B cell (primary cell): ENCODE measurements at regions not wholly inside any gene's neighbourhood (a gene's known extent, or its start where the extent isn't known, plus 50 kb on each side); places are given as distances from the start of the nearest gene placed in this dataset.

Experiments used
- ATAC-seq: fragments of 200-7000 bp; cut with Tn5 transposase; one replicate; pipeline ENCODE4 v1.10.0; 2021; ENCODE audit warnings: low read depth, mild to moderate bottlenecking, moderate number of reproducible peaks, moderate library complexity
- CTCF ChIA-PET: fragments of 350-600 bp; sonication (Branson Sonifier 250); formaldehyde crosslinking; loops from one replicate; lab custom pipeline; 2021; ENCODE audit warnings: antibody characterized with exemption, inconsistent platforms; lab: Charles Lee
- POLR2A ChIA-PET: fragments of 350-600 bp; sonication (Branson Sonifier 250); formaldehyde crosslinking; loops from one replicate; lab custom pipeline; 2021; ENCODE audit warnings: antibody characterized with exemption; lab: Charles Lee
- DNase-seq: peaks from one replicate; pipeline ENCODE4 v3.0.0; 2013
- H2AFZ ChIP-seq: 2 replicates; pipeline ENCODE4 v1.6.1; 2012; ENCODE audit warnings: mild to moderate bottlenecking, low read depth, low read length; ENCODE audit not compliant: insufficient read depth, poor library complexity, severe bottlenecking
- H3K27ac ChIP-seq, 2 donors: 1 replicate in 1 of 2; 2 replicates in 1 of 2; pipeline ENCODE4 v1.5.1; 2012 to 2013; ENCODE audit warnings: low read length in 2 of 2, mild to moderate bottlenecking in 2 of 2, moderate library complexity in 1 of 2
- H3K27me3 ChIP-seq, 4 experiments: fragments of 200-600 bp in 1 of 4; sonication (generic) in 1 of 4; replicated peaks in 1 of 4; 1 replicate in 2 of 4; 2 replicates in 2 of 4; pipeline versions ENCODE4 v1.6.1 to v1.7.0; 2013 to 2016; ENCODE audit warnings: low read length in 3 of 4, mild to moderate bottlenecking in 2 of 4, mixed read lengths in 1 of 4, moderate library complexity in 1 of 4; ENCODE audit not compliant: insufficient read depth in 4 of 4, control insufficient read depth in 3 of 4; ENCODE audit errors: control extremely low read depth in 1 of 4
- H3K36me3 ChIP-seq, 2 experiments: replicated peaks in 1 of 2; 1 replicate in 1 of 2; 2 replicates in 1 of 2; pipeline versions ENCODE4 v1.6.1 to v1.7.1; 2013; ENCODE audit warnings: low read length in 1 of 2; ENCODE audit not compliant: insufficient read depth in 2 of 2, control insufficient read depth in 1 of 2; ENCODE audit errors: control extremely low read depth in 1 of 2, extremely low read depth in 1 of 2
- H3K4me1 ChIP-seq, 2 donors: fragments of 200-600 bp in 1 of 2; sonication (generic) in 1 of 2; 1 replicate in 1 of 2; 2 replicates in 1 of 2; pipeline versions ENCODE4 v1.5.1 to v1.6.1; 2013 to 2017; ENCODE audit warnings: low read length in 2 of 2; ENCODE audit not compliant: control insufficient read depth in 2 of 2, insufficient read depth in 2 of 2
- H3K4me2 ChIP-seq: replicated peaks from 2 replicates; pipeline ENCODE3; 2012; ENCODE audit warnings: mild to moderate bottlenecking, low read depth, low read length; ENCODE audit not compliant: poor library complexity, severe bottlenecking
- H3K4me3 ChIP-seq, 5 experiments: fragments of 200-600 bp in 1 of 5; sonication (generic) in 1 of 5; 1 replicate in 3 of 5; 2 replicates in 2 of 5; pipeline versions ENCODE4 v1.5.1 to v1.7.0; 2011 to 2016; ENCODE audit warnings: low read length in 4 of 5, mild to moderate bottlenecking in 4 of 5, low read depth in 2 of 5, control low read depth in 1 of 5, moderate library complexity in 1 of 5; ENCODE audit not compliant: insufficient read depth in 1 of 5; ENCODE audit errors: control extremely low read depth in 1 of 5, extremely low read depth in 1 of 5
- H3K79me2 ChIP-seq: fragments of 200-600 bp; sonication (generic); one replicate; pipeline ENCODE4 v1.6.0; 2016; ENCODE audit warnings: low read length; ENCODE audit not compliant: control insufficient read depth, insufficient read depth
- H3K9ac ChIP-seq: fragments of 200-600 bp; sonication (generic); 2 replicates; pipeline ENCODE4 v1.6.1; 2017; ENCODE audit warnings: mild to moderate bottlenecking, low read length, moderate library complexity
- H3K9me3 ChIP-seq, 3 donors: one replicate each; pipeline versions ENCODE4 v1.6.1 to v1.7.1; 2013; ENCODE audit warnings: low read length in 2 of 3; ENCODE audit not compliant: control insufficient read depth in 2 of 3, insufficient read depth in 1 of 3; ENCODE audit errors: control extremely low read depth in 1 of 3
- H4K20me1 ChIP-seq: 2 replicates; pipeline ENCODE4 v1.6.0; 2012; ENCODE audit warnings: mild to moderate bottlenecking, low read length; ENCODE audit not compliant: insufficient read depth, control insufficient read depth, poor library complexity, severe bottlenecking
- H3K27ac Mint-ChIP-seq: one replicate; pipeline ENCODE4 v1.8.0; 2021; ENCODE audit warnings: mixed read lengths
- H3K27me3 Mint-ChIP-seq: one replicate; pipeline ENCODE4 v1.8.0; 2021; ENCODE audit warnings: mixed read lengths
- H3K4me1 Mint-ChIP-seq: one replicate; pipeline ENCODE4 v1.8.0; 2021; ENCODE audit warnings: mixed read lengths
- H3K4me3 Mint-ChIP-seq: one replicate; pipeline ENCODE4 v1.8.0; 2021; ENCODE audit warnings: mixed read lengths
- H3K9me3 Mint-ChIP-seq: one replicate; pipeline ENCODE4 v1.8.0; 2022; ENCODE audit warnings: mixed read lengths; ENCODE audit not compliant: insufficient read depth
- CTCF ChIP-seq: fragments of 200-600 bp; IDR thresholded peaks from one replicate; pipeline ENCODE4 v1.8.0; 2022; ENCODE audit warnings: antibody characterized with exemption, mild to moderate bottlenecking
- EZH2 ChIP-seq: IDR thresholded peaks from 2 replicates; pipeline ENCODE4 v1.6.1; 2012; ENCODE audit warnings: borderline replicate concordance, low read depth, mild to moderate bottlenecking, moderate library complexity, low read length; ENCODE audit not compliant: insufficient read depth, poor library complexity, severe bottlenecking
- WGBS: methylation state at CpG from one replicate; pipeline ENCODE4 v1.1.5; 2013; ENCODE audit warnings: missing lambda C conversion rate; ENCODE audit not compliant: insufficient coverage; 5-methylcytosine and 5-hydroxymethylcytosine counted together
- intact Hi-C: fragments of 100-400 bp; cut with micrococcal nuclease; formaldehyde crosslinking; loops from one replicate; pipeline ENCODE4 v1.10.0; 2022

- Mint-ChIP-seq H3K4me1 (no peaks in the 10 kb centered on the region), H3K9me3 (no peaks in the 10 kb centered on the region)
- H3K4me1 ChIP-seq: no peaks in the 10 kb centered on the region
These were observed 1898.4 kb downstream of the STIM2 start for GRCh38 chr4:28759064-28759463.

GRCh38 chr4:28760003-28760402, 1899.4 kb downstream of the STIM2 start:
- TF ChIP-seq EZH2: no peak
- no peak for TF ChIP-seq CTCF
- POLR2A ChIA-PET: no interaction called here
- Histone ChIP-seq H2AFZ (no peak overlapping the region), H4K20me1 (no peaks in the 10 kb centered on the region), H3K9me3 (no peaks in the 10 kb centered on the region), H3K4me3 (no peak overlapping the region), H3K4me2 (no peak overlapping the region), H3K79me2 (no peaks in the 10 kb centered on the region), H3K27ac (no peak overlapping the region), H3K4me1 (no peaks in the 10 kb centered on the region), H3K36me3 (no peaks in the 10 kb centered on the region), H3K9ac (no peak overlapping the region), H3K27me3 (no peaks in the 10 kb centered on the region)
- CTCF ChIA-PET: no interaction called here
- no peaks in the 10 kb centered on the region for H3K9me3 Mint-ChIP-seq
- no peak overlapping the region for H3K4me3 Mint-ChIP-seq
- 87% methylated on average over 3 of the region's 6 CpGs for WGBS
- intact Hi-C loops: no loop called here
- DNase-seq: no peak
- ATAC-seq: no peak
- no peaks in the 10 kb centered on the region for H3K27me3 Mint-ChIP-seq
- no peaks in the 10 kb centered on the region for H3K4me1 Mint-ChIP-seq
- no peak overlapping the region for H3K27ac Mint-ChIP-seq

More at GRCh38 chr4:28759064-28759463, 1898.4 kb downstream of the STIM2 start:
- Histone ChIP-seq H3K9ac (no peak overlapping the region), H3K79me2 (no peaks in the 10 kb centered on the region), H3K9me3 (no peaks in the 10 kb centered on the region), H3K27me3 (no peaks in the 10 kb centered on the region), H3K4me2 (no peak overlapping the region), H3K27ac (no peak overlapping the region), H2AFZ (no peak overlapping the region), H3K36me3 (no peaks in the 10 kb centered on the region), H4K20me1 (no peaks in the 10 kb centered on the region), H3K4me3 (no peak overlapping the region)
- DNase-seq (no peak), ATAC-seq (no peak)
- intact Hi-C loops: no loop called here
- Mint-ChIP-seq H3K27me3 (no peaks in the 10 kb centered on the region), H3K4me3 (no peak overlapping the region), H3K27ac (no peak overlapping the region)
- TF ChIP-seq CTCF (no peak), EZH2 (no peak)
- ChIA-PET POLR2A (no interaction called here), CTCF (no interaction called here)
